Astrocyte (in vitro differentiated cells and primary cell): ENCODE measurements at regions not wholly inside any gene's neighbourhood (a gene's known extent, or its start where the extent isn't known, plus 50 kb on each side); places are given as distances from the start of the nearest gene placed in this dataset.
A peak's percentile ranks its signal among the peaks of the same experiment; 100 is the strongest.

Experiments used
- DNase-seq: peaks from one replicate; pipeline ENCODE4 v3.0.0-alpha.2; 2010; ENCODE audit warnings: low read depth
- FAIRE-seq: peaks from 2 replicates; lab custom pipeline; 2011; peaks lifted over from hg19 to GRCh38; lab: Jason Lieb, UNC
- H2AFZ ChIP-seq: 2 replicates; pipeline ENCODE4 v1.6.0; 2012; ENCODE audit warnings: low read depth, low read length, inconsistent platforms
- H3K27ac ChIP-seq: 2 replicates; pipeline ENCODE4 v1.5.1; 2011; ENCODE audit warnings: low read depth, low read length, inconsistent platforms
- H3K27me3 ChIP-seq: 2 replicates; pipeline ENCODE4 v1.6.0; 2011; ENCODE audit warnings: low read length, inconsistent platforms; ENCODE audit not compliant: insufficient read depth
- H3K36me3 ChIP-seq: 2 replicates; pipeline ENCODE4 v1.5.1; 2011; ENCODE audit warnings: low read length, inconsistent platforms; ENCODE audit not compliant: insufficient read depth
- H3K4me1 ChIP-seq: 2 replicates; pipeline ENCODE4 v1.5.1; 2011; ENCODE audit warnings: low read length, inconsistent platforms; ENCODE audit not compliant: insufficient read depth
- H3K4me2 ChIP-seq: 2 replicates; pipeline ENCODE4 v1.6.0; 2012; ENCODE audit warnings: low read length, inconsistent platforms
- H3K4me3 ChIP-seq: 2 replicates; pipeline ENCODE4 v1.5.1; 2011; ENCODE audit warnings: low read depth, mild to moderate bottlenecking, low read length, inconsistent platforms; ENCODE audit not compliant: insufficient read depth
- H3K79me2 ChIP-seq: 2 replicates; pipeline ENCODE4 v1.6.0; 2012; ENCODE audit warnings: mild to moderate bottlenecking, low read length, inconsistent platforms; ENCODE audit not compliant: insufficient read depth
- H3K9ac ChIP-seq: 2 replicates; pipeline ENCODE4 v1.6.0; 2012; ENCODE audit warnings: mild to moderate bottlenecking, low read length, inconsistent platforms
- H3K9me3 ChIP-seq: 2 replicates; pipeline ENCODE4 v1.5.1; 2012; ENCODE audit warnings: low read depth, mild to moderate bottlenecking, low read length, inconsistent platforms; ENCODE audit not compliant: insufficient read depth
- H4K20me1 ChIP-seq: 2 replicates; pipeline ENCODE4 v1.6.0; 2012; ENCODE audit warnings: low read length, inconsistent platforms; ENCODE audit not compliant: insufficient read depth
- H3K27ac Mint-ChIP-seq: one replicate; pipeline ENCODE4 v1.8.0; 2021; ENCODE audit warnings: mild to moderate bottlenecking, mixed read lengths; ENCODE audit not compliant: unreplicated experiment
- H3K27me3 Mint-ChIP-seq: one replicate; pipeline ENCODE4 v1.8.0; 2021; ENCODE audit warnings: low read depth, mixed read lengths; ENCODE audit not compliant: unreplicated experiment
- H3K36me3 Mint-ChIP-seq: one replicate; pipeline ENCODE4 v1.8.0; 2021; ENCODE audit warnings: low read depth, mixed read lengths; ENCODE audit not compliant: unreplicated experiment
- H3K4me1 Mint-ChIP-seq: one replicate; pipeline ENCODE4 v1.8.0; 2021; ENCODE audit warnings: low read depth, mixed read lengths; ENCODE audit not compliant: unreplicated experiment
- H3K4me3 Mint-ChIP-seq: one replicate; pipeline ENCODE4 v1.8.0; 2021; ENCODE audit warnings: mild to moderate bottlenecking, moderate library complexity, mixed read lengths; ENCODE audit not compliant: unreplicated experiment
- H3K9me3 Mint-ChIP-seq: one replicate; pipeline ENCODE4 v1.8.0; 2021; ENCODE audit warnings: mild to moderate bottlenecking, mixed read lengths; ENCODE audit not compliant: unreplicated experiment
- CTCF ChIP-seq: IDR thresholded peaks from 2 replicates; pipeline ENCODE4 v1.5.1; 2011; ENCODE audit warnings: low read depth, mild to moderate bottlenecking, inconsistent platforms, low read length, moderate library complexity; ENCODE audit not compliant: insufficient read depth
- EZH2 ChIP-seq: IDR thresholded peaks from 2 replicates; pipeline ENCODE4 v1.6.1; 2012; ENCODE audit warnings: mild to moderate bottlenecking, low read length, inconsistent platforms; ENCODE audit not compliant: insufficient read depth

GRCh38 chr13:80825276-80825675 lies 484.4 kb upstream of the SPRY2 start:
- no peak for TF ChIP-seq CTCF
- TF ChIP-seq EZH2, result no peak
- H3K9me3 Mint-ChIP-seq, result peaks cover 4% of the 10 kb centered on the region
- H3K4me2 ChIP-seq, result no peak overlapping the region
- H3K36me3 ChIP-seq, result no peaks in the 10 kb centered on the region
- no peaks in the 10 kb centered on the region for H3K4me1 ChIP-seq
- H3K27ac ChIP-seq, result no peak overlapping the region
- H3K4me1 Mint-ChIP-seq, result peaks cover 14% of the 10 kb centered on the region
- DNase-seq, result no peak
- H3K27me3 Mint-ChIP-seq, result no peaks in the 10 kb centered on the region
- H3K4me3 Mint-ChIP-seq, result no peak overlapping the region
- no peaks in the 10 kb centered on the region for H4K20me1 ChIP-seq
- H3K9ac ChIP-seq, result no peak overlapping the region
- no peak overlapping the region for H3K4me3 ChIP-seq
- no peak overlapping the region for H2AFZ ChIP-seq
- FAIRE-seq, result no peak
- H3K27me3 ChIP-seq, result no peaks in the 10 kb centered on the region
- no peaks in the 10 kb centered on the region for H3K36me3 Mint-ChIP-seq
- H3K79me2 ChIP-seq, result no peaks in the 10 kb centered on the region
- no peaks in the 10 kb centered on the region for H3K9me3 ChIP-seq
- H3K27ac Mint-ChIP-seq, result no peak overlapping the region

GRCh38 chr13:80824229-80824628 lies 483.3 kb upstream of the SPRY2 start:
- Histone ChIP-seq H2AFZ (no peak overlapping the region), H3K27me3 (no peaks in the 10 kb centered on the region), H3K4me3 (no peak overlapping the region), H3K4me2 (no peak overlapping the region), H3K4me1 (no peaks in the 10 kb centered on the region), H3K9me3 (no peaks in the 10 kb centered on the region), H3K9ac (no peak overlapping the region), H3K27ac (no peak overlapping the region), H4K20me1 (no peaks in the 10 kb centered on the region), H3K79me2 (no peaks in the 10 kb centered on the region), H3K36me3 (no peaks in the 10 kb centered on the region)
- Mint-ChIP-seq H3K4me3 (no peak overlapping the region), H3K4me1 (peaks cover 14% of the 10 kb centered on the region), H3K36me3 (no peaks in the 10 kb centered on the region), H3K27me3 (no peaks in the 10 kb centered on the region), H3K9me3 (peaks cover 4% of the 10 kb centered on the region), H3K27ac (no peak overlapping the region)
- TF ChIP-seq CTCF, result no peak
- no peak for TF ChIP-seq EZH2
- FAIRE-seq (no peak), DNase-seq (peak; percentile 17)

- H3K27ac Mint-ChIP-seq, result no peak overlapping the region
- no peak overlapping the region for H3K4me2 ChIP-seq
- no peak overlapping the region for H3K9ac ChIP-seq
- no peak overlapping the region for H3K27ac ChIP-seq
- H3K4me1 Mint-ChIP-seq, result peaks cover 14% of the 10 kb centered on the region
- H3K9me3 Mint-ChIP-seq, result peaks cover 4% of the 10 kb centered on the region
- H3K4me3 Mint-ChIP-seq, result no peak overlapping the region
- no peak for TF ChIP-seq EZH2
- TF ChIP-seq CTCF, result no peak
- no peaks in the 10 kb centered on the region for H4K20me1 ChIP-seq
- H3K27me3 Mint-ChIP-seq, result no peaks in the 10 kb centered on the region
- H3K4me1 ChIP-seq, result no peaks in the 10 kb centered on the region
- H3K9me3 ChIP-seq, result no peaks in the 10 kb centered on the region
- H2AFZ ChIP-seq, result no peak overlapping the region
- no peaks in the 10 kb centered on the region for H3K36me3 ChIP-seq
- DNase-seq (no peak), FAIRE-seq (no peak)
- H3K79me2 ChIP-seq, result no peaks in the 10 kb centered on the region
- H3K27me3 ChIP-seq, result no peaks in the 10 kb centered on the region
- H3K36me3 Mint-ChIP-seq, result no peaks in the 10 kb centered on the region
- no peak overlapping the region for H3K4me3 ChIP-seq
Measured at GRCh38 chr13:80823472-80823871, 482.5 kb upstream of the SPRY2 start.
